Vagina (tissue), 2 donors: ENCODE measurements at regions not wholly inside any gene's neighbourhood (a gene's known extent, or its start where the extent isn't known, plus 50 kb on each side); places are given as distances from the start of the nearest gene placed in this dataset.

Source experiments
- DNase-seq, 2 donors: peaks; one replicate each; pipeline ENCODE4 v3.0.0-alpha.2; 2017; ENCODE audit errors: extremely low spot score in 2 of 2
- H3K27ac ChIP-seq: fragments of 200-600 bp; sonication (generic); one replicate; pipeline ENCODE4 v1.5.1; 2019
- H3K27me3 ChIP-seq: fragments of 200-600 bp; sonication (generic); one replicate; pipeline ENCODE4 v1.5.1; 2019
- H3K36me3 ChIP-seq, 2 donors: fragments of 200-600 bp; sonication (generic); one replicate each; pipeline ENCODE4 v1.5.1; 2017 to 2019
- H3K4me1 ChIP-seq: fragments of 200-600 bp; sonication (generic); one replicate; pipeline ENCODE4 v1.5.1; 2019
- H3K4me3 ChIP-seq, 2 donors: fragments of 200-600 bp; sonication (generic); 1 replicate in 1 of 2; 2 replicates in 1 of 2; pipeline ENCODE4 v1.5.1; 2016 to 2019
- H3K9me3 ChIP-seq: fragments of 200-600 bp; sonication (generic); one replicate; pipeline ENCODE4 v1.5.1; 2019
- CTCF ChIP-seq, 3 experiments: fragments of 450-650 bp in 2 of 3; fragments of 200-600 bp in 1 of 3; sonication (generic) in 1 of 3; IDR thresholded peaks; one replicate each; pipeline ENCODE4 v1.5.1; 2017 to 2019; ENCODE audit warnings: antibody characterized with exemption in 3 of 3, mild to moderate bottlenecking in 2 of 3, moderate library complexity in 2 of 3
- POLR2A ChIP-seq, 2 donors: fragments of 450-650 bp; IDR thresholded peaks; one replicate each; pipeline ENCODE4 v1.6.1; 2017; ENCODE audit warnings: antibody characterized with exemption in 2 of 2, mild to moderate bottlenecking in 2 of 2, moderate library complexity in 2 of 2
- POLR2AphosphoS5 ChIP-seq, 2 donors: sonication (generic); formaldehyde crosslinking; IDR thresholded peaks; one replicate each; pipeline ENCODE4 v1.9.0; 2017; ENCODE audit warnings: antibody characterized with exemption in 2 of 2, mild to moderate bottlenecking in 2 of 2, low read depth in 1 of 2; ENCODE audit not compliant: insufficient read depth in 1 of 2
- intact Hi-C: fragments of 100-400 bp; cut with DNase I; formaldehyde crosslinking; loops from one replicate; pipeline ENCODE4 v1.15.1; 2023

GRCh38 chr3:76724075-76724474 lies 315.8 kb upstream of the ROBO2 start:
- Histone ChIP-seq H3K9me3 (no peaks in the 10 kb centered on the region), H3K36me3 (no peaks in the 10 kb centered on the region), H3K27me3 (no peaks in the 10 kb centered on the region), H3K4me1 (no peaks in the 10 kb centered on the region), H3K27ac (no peak overlapping the region), H3K4me3 (no peak overlapping the region)
- no peak for DNase-seq
- intact Hi-C loops = no loop called here
- TF ChIP-seq POLR2AphosphoS5 (IDR thresholded peaks at IDR 0.05; ENCODE audit: insufficient read depth in 1 of 2, low read depth in 1 of 2) (no peak), POLR2A (IDR thresholded peaks at IDR 0.05) (no peak), CTCF (IDR thresholded peaks at IDR 0.05) (no peak)

DNA sequence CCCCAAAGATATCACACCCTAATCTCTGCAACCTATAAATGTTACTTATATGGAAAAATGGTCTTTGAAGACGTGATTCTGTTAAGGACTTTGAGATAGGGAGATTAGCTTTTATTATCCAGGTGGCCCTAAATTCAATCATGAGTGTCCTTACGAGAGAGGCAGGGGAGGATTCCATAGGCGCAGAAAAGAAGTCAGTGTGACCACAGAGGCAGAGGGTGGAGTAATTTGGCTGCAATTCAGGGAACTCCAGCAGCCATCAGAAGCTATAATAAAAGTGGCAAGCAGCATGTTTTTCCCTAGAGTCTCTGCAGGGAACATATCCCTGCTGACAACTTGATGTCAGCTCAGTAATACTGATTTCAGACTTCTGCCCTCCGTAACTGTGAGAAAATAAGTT lies 315.2 kb upstream of the ROBO2 start:
- Histone ChIP-seq H3K9me3 (no peaks in the 10 kb centered on the region), H3K27ac (no peak overlapping the region), H3K27me3 (no peaks in the 10 kb centered on the region), H3K36me3 (no peaks in the 10 kb centered on the region), H3K4me1 (no peaks in the 10 kb centered on the region), H3K4me3 (no peak overlapping the region)
- DNase-seq = no peak
- intact Hi-C loops = no loop called here
- TF ChIP-seq POLR2AphosphoS5 (IDR thresholded peaks at IDR 0.05; ENCODE audit: insufficient read depth in 1 of 2, low read depth in 1 of 2) (no peak), CTCF (IDR thresholded peaks at IDR 0.05) (no peak), POLR2A (IDR thresholded peaks at IDR 0.05) (no peak)

DNA sequence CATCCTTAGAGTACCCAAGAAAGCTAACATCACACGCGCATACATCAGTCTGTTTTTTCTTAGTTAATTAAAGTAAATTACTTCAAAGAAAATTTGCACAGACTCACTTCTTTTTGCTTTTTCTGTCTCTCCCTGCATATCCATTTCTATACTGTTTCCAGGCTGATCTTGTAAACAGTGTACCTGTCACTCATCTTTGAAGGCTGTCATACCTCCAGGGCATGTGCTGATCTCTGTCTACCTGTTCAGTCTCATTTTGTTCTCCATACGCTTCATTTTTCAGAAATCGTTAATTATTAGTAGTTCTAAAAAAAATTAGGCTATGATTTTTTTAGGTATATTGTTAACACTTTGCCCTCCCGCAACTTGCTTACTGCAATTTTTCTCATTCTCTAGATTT lies 313.9 kb upstream of the ROBO2 start:
- no peak overlapping the region for H3K4me3 ChIP-seq
- no peaks in the 10 kb centered on the region for H3K36me3 ChIP-seq
- intact Hi-C loops = no loop called here
- H3K4me1 ChIP-seq = no peaks in the 10 kb centered on the region
- DNase-seq = no peak
- no peak overlapping the region for H3K27ac ChIP-seq
- H3K27me3 ChIP-seq = no peaks in the 10 kb centered on the region
- TF ChIP-seq POLR2AphosphoS5 (IDR thresholded peaks at IDR 0.05; ENCODE audit: insufficient read depth in 1 of 2, low read depth in 1 of 2) (no peak), CTCF (IDR thresholded peaks at IDR 0.05) (no peak), POLR2A (IDR thresholded peaks at IDR 0.05) (no peak)
- H3K9me3 ChIP-seq = no peaks in the 10 kb centered on the region

DNA sequence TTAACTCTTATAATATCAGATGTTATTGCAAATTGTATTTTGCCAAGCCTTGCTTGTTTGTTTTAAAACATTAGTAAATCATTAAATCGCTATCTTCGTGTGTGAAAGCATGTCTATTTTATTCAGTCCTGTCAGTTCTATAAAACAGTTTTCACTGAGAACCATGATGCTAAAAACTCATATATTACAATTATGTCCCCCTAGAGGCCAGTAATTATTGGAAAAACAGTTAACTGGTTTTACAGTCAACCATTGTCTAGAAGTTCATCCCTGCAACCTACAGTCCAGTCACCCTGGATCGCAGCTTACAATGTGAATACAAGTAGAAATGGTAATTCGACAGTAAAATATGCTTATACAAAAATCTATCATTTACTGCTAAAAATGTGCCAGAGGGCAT lies 311.5 kb upstream of the ROBO2 start:
- no peaks in the 10 kb centered on the region for H3K27me3 ChIP-seq
- no peak for DNase-seq
- no peak overlapping the region for H3K27ac ChIP-seq
- H3K4me1 ChIP-seq = no peaks in the 10 kb centered on the region
- no peaks in the 10 kb centered on the region for H3K9me3 ChIP-seq
- TF ChIP-seq POLR2AphosphoS5 (IDR thresholded peaks at IDR 0.05; ENCODE audit: insufficient read depth in 1 of 2, low read depth in 1 of 2) (no peak), CTCF (IDR thresholded peaks at IDR 0.05) (no peak), POLR2A (IDR thresholded peaks at IDR 0.05) (no peak)
- intact Hi-C loops = no loop called here
- H3K4me3 ChIP-seq = no peak overlapping the region
- H3K36me3 ChIP-seq = no peaks in the 10 kb centered on the region

DNA sequence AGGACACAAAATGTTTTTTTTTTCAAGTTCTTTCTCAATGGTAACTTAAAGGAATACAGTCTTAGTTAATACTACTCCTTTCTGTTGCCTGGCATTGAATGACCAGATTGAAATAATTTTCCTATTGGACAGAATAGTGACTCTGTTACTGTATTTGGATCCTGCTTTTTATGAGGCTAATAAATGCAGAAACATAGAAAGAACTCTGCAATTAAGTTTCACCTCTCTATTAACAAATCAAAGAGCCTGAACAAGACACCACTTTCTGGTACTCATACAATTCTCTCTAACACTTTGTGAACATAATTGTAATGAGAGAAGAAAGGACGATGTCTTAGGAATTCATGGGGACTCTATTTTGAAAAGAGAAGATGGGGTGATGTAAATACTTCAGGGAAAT lies 308.4 kb upstream of the ROBO2 start:
- no peaks in the 10 kb centered on the region for H3K36me3 ChIP-seq
- H3K4me3 ChIP-seq = no peak overlapping the region
- no peaks in the 10 kb centered on the region for H3K4me1 ChIP-seq
- intact Hi-C loops = no loop called here
- H3K27me3 ChIP-seq = no peaks in the 10 kb centered on the region
- no peak overlapping the region for H3K27ac ChIP-seq
- TF ChIP-seq CTCF (IDR thresholded peaks at IDR 0.05) = no peak
- TF ChIP-seq POLR2AphosphoS5 (IDR thresholded peaks at IDR 0.05; ENCODE audit: insufficient read depth in 1 of 2, low read depth in 1 of 2) = no peak
- no peak for TF ChIP-seq POLR2A (IDR thresholded peaks at IDR 0.05)
- no peaks in the 10 kb centered on the region for H3K9me3 ChIP-seq
- no peak for DNase-seq
